ENCODE measurements at regions not wholly inside any gene's neighbourhood (a gene's known extent, or its start where the extent isn't known, plus 50 kb on each side); places are given as distances from the start of the nearest gene placed in this dataset.
"Not testable (repeated sequence)": the region's sequence is repeated elsewhere in the genome, so short reads cannot be mapped to it uniquely, and the experiment has no call there.

- no peak for FAIRE-seq
- DNase-seq (ENCODE audit: insufficient read length, low spot score) = no peak
- TF ChIP-seq POLR2A (IDR thresholded peaks at IDR 0.05; ENCODE audit: low read depth, low read length) = no peak
Observed at GRCh38 chr1:209157546-209158249, 425.8 kb upstream of the CAMK1G start.

DNA sequence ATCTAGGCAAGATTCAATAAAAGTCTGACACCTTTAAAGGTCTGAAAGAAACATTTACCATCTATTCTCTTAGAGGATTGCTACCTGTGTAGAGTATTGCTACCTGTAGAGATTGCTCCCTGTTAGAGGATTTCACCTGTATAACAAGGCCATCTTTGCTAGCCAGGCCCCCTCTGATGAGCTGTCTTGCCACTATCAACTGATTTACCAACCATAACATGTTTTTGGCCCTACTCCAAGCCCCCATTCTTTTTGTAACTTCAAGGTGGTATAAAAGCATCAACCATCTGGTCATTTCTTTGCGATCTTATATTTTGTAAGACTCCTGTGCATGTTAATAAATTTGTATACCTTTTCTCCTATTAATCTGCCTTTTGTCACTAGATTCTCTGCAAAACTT lies 424.7 kb upstream of the CAMK1G start:
- no peak for FAIRE-seq
- TF ChIP-seq POLR2A (IDR thresholded peaks at IDR 0.05; ENCODE audit: low read depth, low read length) = no peak

GRCh38 chr1:209160230-209160629 lies 423.3 kb upstream of the CAMK1G start:
- TF ChIP-seq POLR2A (IDR thresholded peaks at IDR 0.05; ENCODE audit: low read depth, low read length) = no peak
- no peak for FAIRE-seq
- no peak for DNase-seq (ENCODE audit: insufficient read length, low spot score)

More for the DNA sequence above, 424.7 kb upstream of the CAMK1G start:
- no peak for DNase-seq (ENCODE audit: insufficient read length, low spot score)

DNA sequence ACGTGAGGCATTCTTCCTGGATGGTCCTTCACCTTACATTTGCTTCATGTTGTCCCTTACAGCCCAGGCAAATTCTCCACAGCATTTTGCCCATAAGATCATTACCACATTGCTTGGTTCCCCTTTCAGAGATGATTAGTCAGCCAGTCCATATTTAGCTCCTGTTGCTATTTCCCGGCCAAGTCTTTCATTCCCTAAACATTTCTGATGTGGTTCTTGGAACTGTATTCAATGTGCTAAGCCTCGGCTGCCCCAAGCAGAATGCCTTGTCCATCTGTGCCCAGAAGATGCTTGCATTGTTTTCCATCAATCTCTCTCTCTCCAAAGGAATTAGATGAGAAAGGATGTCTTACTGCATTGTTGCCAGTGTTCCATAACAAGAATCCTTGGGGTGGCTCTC lies 420.9 kb upstream of the CAMK1G start:
- DNase-seq (ENCODE audit: insufficient read length, low spot score) = no peak
- no peak for TF ChIP-seq POLR2A (IDR thresholded peaks at IDR 0.05; ENCODE audit: low read depth, low read length)
- no peak for FAIRE-seq

DNA sequence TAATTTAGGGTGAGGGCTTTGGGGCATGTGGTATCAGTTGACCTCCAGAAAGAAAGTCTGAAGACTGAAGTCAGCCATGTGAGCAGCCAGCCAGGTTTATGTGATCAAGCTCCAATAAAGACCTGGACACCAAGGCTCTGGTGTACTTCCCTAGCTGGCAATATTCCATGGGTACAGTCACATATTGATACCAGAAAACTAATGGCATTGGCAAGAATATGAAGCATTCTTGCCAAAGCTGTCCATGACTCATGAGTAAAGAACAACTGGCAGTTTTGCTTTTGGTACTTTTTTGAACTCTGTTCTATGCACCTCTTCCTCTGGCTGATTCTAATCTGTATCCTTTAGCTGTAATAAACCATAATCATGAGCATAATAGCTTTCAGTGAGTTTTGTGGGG lies 415.3 kb upstream of the CAMK1G start:
- DNase-seq (ENCODE audit: insufficient read length, low spot score) (peak; percentile 7), FAIRE-seq (peak; percentile 91)
- no peak for TF ChIP-seq POLR2A (IDR thresholded peaks at IDR 0.05; ENCODE audit: low read depth, low read length)

GRCh38 chr1:209171151-209171550 lies 412.4 kb upstream of the CAMK1G start:
- TF ChIP-seq POLR2A (IDR thresholded peaks at IDR 0.05; ENCODE audit: low read depth, low read length) = no peak
- no peak for DNase-seq (ENCODE audit: insufficient read length, low spot score)
- no peak for FAIRE-seq

DNA sequence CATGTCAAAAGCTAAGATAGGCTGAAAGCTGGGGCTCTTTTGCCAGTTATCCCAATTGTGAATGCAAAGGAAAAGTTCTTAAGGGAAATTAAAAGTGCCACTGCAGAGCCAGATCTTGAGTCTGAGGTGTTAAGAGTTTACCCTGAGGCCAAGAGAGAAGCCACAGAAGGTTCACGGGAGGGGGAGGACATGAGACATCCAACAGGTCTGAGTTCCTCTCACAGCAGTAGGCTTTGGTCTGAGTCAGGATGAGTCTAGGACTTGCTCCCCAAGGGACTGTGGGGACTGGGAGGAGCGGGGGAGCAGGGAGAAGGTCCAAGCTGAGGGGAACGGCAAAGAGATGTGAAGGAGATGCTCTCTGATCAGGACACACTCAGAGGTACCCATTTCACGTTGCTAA lies 411.2 kb upstream of the CAMK1G start:
- no peak for TF ChIP-seq POLR2A (IDR thresholded peaks at IDR 0.05; ENCODE audit: low read depth, low read length)
- peak; percentile 76 for FAIRE-seq
- DNase-seq (ENCODE audit: insufficient read length, low spot score) = no peak

DNA sequence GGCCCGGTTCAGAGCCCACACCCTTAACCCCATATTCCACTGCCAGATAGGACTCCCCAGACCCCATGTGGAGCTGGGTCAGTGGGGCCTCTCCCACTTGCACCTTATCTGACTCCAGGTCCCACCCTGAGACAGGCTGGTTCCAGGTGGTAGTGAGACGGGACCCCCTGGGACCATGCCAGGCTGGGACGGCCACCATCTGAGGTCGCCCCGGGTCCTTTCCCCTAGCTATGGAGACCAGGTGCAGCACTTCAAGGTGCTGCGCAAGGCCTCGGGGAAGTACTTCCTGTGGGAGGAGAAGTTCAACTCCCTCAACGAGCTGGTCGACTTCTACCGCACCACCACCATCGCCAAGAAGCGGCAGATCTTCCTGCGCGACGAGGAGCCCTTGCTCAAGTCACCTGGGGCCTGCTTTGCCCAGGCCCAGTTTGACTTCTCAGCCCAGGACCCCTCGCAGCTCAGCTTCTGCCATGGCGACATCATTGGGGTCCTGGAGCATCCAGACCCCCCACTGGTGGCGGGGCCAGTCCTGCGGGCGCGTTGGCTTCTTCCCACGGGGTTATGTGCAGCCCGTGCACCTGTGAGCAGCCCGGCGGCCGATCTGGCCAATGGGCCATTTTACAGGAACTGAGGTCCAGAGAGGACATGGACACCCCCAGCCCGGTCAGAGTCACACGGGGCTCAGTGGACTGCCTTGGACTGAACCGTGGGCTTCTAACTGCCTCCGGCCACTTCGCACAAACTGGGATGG lies 410.5 kb upstream of the CAMK1G start:
- not testable (repeated sequence) for DNase-seq (ENCODE audit: insufficient read length, low spot score); FAIRE-seq

- not testable (repeated sequence) for DNase-seq (ENCODE audit: insufficient read length, low spot score); FAIRE-seq
Observed at GRCh38 chr1:209173796-209174195, 409.7 kb upstream of the CAMK1G start.

DNA sequence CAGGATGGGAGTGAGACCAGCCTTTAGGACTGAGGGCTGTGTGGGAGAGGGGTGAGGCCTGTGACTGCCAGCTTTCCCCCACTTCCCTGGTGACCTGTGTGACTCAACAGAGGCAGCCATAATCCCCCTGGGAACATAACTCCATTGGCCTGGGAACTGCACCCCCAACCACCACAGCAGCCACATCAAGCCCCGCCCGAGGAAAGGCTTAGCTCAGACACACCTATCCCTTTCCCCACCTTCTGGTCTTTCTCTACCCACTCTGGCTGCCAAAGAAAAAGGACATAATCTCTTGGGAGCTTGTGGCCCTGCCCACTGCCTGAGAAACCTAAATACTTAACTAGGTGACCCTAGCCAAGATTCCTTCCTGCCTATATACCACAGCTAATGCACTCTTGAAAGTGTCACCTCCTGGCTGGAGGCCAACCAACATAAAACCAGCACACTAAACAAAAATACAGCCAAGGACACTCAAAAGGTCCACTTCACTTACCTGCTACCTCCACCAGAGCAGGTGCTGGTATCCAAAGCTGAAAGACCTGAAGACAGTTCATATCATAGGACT lies 406.6 kb upstream of the CAMK1G start:
- FAIRE-seq = no peak
- DNase-seq (ENCODE audit: insufficient read length, low spot score) = no peak

DNA sequence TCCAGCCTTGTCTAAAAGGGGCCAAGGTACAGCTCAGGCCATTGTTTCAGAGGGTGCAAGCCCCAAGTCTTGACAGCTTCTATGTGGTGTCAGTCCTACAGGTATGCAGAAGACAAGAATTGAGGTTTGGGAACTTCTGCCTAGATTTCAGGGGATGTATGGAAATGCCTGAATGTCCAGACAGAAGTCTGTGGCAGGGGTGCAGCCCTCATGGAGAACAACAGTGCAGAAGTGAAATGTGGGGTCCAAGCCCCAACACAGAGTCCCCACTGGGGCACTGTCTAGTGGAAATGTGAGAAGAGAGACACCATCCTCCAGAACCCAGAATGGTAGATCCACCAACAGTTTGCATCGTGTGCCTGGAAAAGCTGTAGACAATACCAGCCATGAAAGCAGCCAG lies 400.3 kb upstream of the CAMK1G start:
- no peak for TF ChIP-seq POLR2A (IDR thresholded peaks at IDR 0.05; ENCODE audit: low read depth, low read length)

More for the DNA sequence above, 406.6 kb upstream of the CAMK1G start:
- no peak for TF ChIP-seq POLR2A (IDR thresholded peaks at IDR 0.05; ENCODE audit: low read depth, low read length)

GRCh38 chr1:209187589-209187988 lies 395.9 kb upstream of the CAMK1G start:
- DNase-seq (ENCODE audit: insufficient read length, low spot score) = no peak
- no peak for FAIRE-seq
- no peak for TF ChIP-seq POLR2A (IDR thresholded peaks at IDR 0.05; ENCODE audit: low read depth, low read length)

More for the DNA sequence above, 400.3 kb upstream of the CAMK1G start:
- DNase-seq (ENCODE audit: insufficient read length, low spot score) (no peak), FAIRE-seq (no peak)

- FAIRE-seq = peak; percentile 83
- peak; percentile 44 for DNase-seq (ENCODE audit: insufficient read length, low spot score)
- no peak for TF ChIP-seq POLR2A (IDR thresholded peaks at IDR 0.05; ENCODE audit: low read depth, low read length)
Observed at GRCh38 chr1:209190591-209191261, 392.8 kb upstream of the CAMK1G start.

DNA sequence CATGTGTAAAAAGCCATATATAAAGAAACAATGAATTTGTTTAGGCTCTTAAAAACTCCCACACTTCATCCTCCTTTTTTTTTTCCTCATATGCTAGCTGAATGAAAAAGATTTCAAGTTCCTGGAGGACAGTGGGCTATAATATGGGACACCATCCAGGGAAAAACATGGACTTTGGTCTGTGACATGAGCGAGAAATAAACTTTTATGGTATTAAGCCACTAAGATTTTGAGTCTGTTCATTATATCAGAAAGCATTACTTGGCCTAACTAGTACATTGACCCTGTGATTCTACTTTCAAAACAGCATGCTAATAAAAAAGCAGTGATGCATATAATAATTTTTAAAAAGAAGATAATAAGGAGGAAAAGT lies 392.3 kb upstream of the CAMK1G start:
- FAIRE-seq (no peak), DNase-seq (ENCODE audit: insufficient read length, low spot score) (no peak)
- no peak for TF ChIP-seq POLR2A (IDR thresholded peaks at IDR 0.05; ENCODE audit: low read depth, low read length)
